IMR-90 (cell line): ENCODE measurements at regions not wholly inside any gene's neighbourhood (a gene's known extent, or its start where the extent isn't known, plus 50 kb on each side); places are given as distances from the start of the nearest gene placed in this dataset.

Experiments used
- ATAC-seq: fragments of 200-7000 bp; cut with Tn5 transposase; 2 replicates; pipeline ENCODE4 v1.9.1; 2020; ENCODE audit warnings: low read depth, mild to moderate bottlenecking, moderate library complexity
- BruUV-seq: library from RNA; stranded (reverse); fragments of 400-500 nt; replicated peaks from 2 replicates; lab custom pipeline; 2021; lab: Mats Ljungman, UMichigan
- CTCF ChIA-PET: fragments of 300-600 bp; formaldehyde crosslinking; extraction: SDS; loops from one replicate; lab custom pipeline; 2021; ENCODE audit warnings: antibody characterized with exemption; lab: Yijun Ruan, JAX
- POLR2A ChIA-PET: fragments of 300-600 bp; sonication (Branson Sonifier 250); formaldehyde crosslinking; loops from one replicate; lab custom pipeline; 2022; ENCODE audit warnings: antibody characterized with exemption; ENCODE audit not compliant: unreplicated experiment; lab: Charles Lee
- DNase-seq: peaks from one replicate; pipeline ENCODE4 v3.0.0; 2013
- H2AFZ ChIP-seq: replicated peaks from 2 replicates; pipeline ENCODE3; 2013; ENCODE audit warnings: low read length, mild to moderate bottlenecking; ENCODE audit not compliant: poor library complexity
- H2AK5ac ChIP-seq: 2 replicates; pipeline ENCODE4 v1.6.1; 2013; ENCODE audit warnings: low read depth, low read length, inconsistent platforms
- H2AK9ac ChIP-seq: replicated peaks from 2 replicates; pipeline ENCODE3; 2013; ENCODE audit warnings: mild to moderate bottlenecking, low read depth, low read length, moderate library complexity; ENCODE audit not compliant: poor library complexity
- H2BK120ac ChIP-seq: 2 replicates; pipeline ENCODE4 v1.6.1; 2013; ENCODE audit warnings: low read depth, low read length, inconsistent platforms
- H2BK15ac ChIP-seq: 3 replicates; pipeline ENCODE4 v1.6.1; 2013; ENCODE audit warnings: low read depth, low read length, inconsistent platforms
- H2BK20ac ChIP-seq: 2 replicates; pipeline ENCODE4 v1.6.1; 2013; ENCODE audit warnings: low read depth, mild to moderate bottlenecking, inconsistent platforms, low read length, moderate library complexity
- H2BK5ac ChIP-seq: 2 replicates; pipeline ENCODE4 v1.6.1; 2013; ENCODE audit warnings: mild to moderate bottlenecking, low read depth, low read length, inconsistent platforms; ENCODE audit not compliant: poor library complexity, severe bottlenecking
- H3K14ac ChIP-seq: replicated peaks from 2 replicates; pipeline ENCODE4 v1.6.1; 2013; ENCODE audit warnings: low read depth, low read length, inconsistent platforms
- H3K18ac ChIP-seq: 2 replicates; pipeline ENCODE4 v1.6.1; 2013; ENCODE audit warnings: low read depth, low read length, control low read depth
- H3K23ac ChIP-seq: 2 replicates; pipeline ENCODE4 v1.6.1; 2013; ENCODE audit warnings: low read depth, low read length, inconsistent platforms
- H3K27ac ChIP-seq: 2 replicates; pipeline ENCODE4 v1.5.1; 2013; ENCODE audit warnings: mild to moderate bottlenecking, control low read depth, low read length; ENCODE audit not compliant: insufficient read depth
- H3K27me3 ChIP-seq: 2 replicates; pipeline ENCODE4 v1.6.1; 2013; ENCODE audit warnings: low read length; ENCODE audit not compliant: control insufficient read depth, insufficient read depth
- H3K36me3 ChIP-seq: 2 replicates; pipeline ENCODE4 v1.6.1; 2013; ENCODE audit warnings: low read length, mixed read lengths; ENCODE audit not compliant: control insufficient read depth, insufficient read depth
- H3K4ac ChIP-seq: 2 replicates; pipeline ENCODE4 v1.6.1; 2013; ENCODE audit warnings: low read depth, low read length, inconsistent platforms
- H3K4me1 ChIP-seq: 2 replicates; pipeline ENCODE4 v1.6.1; 2013; ENCODE audit warnings: low read length, mixed read lengths; ENCODE audit not compliant: control insufficient read depth, insufficient read depth
- H3K4me2 ChIP-seq: 2 replicates; pipeline ENCODE4 v1.6.1; 2013; ENCODE audit warnings: low read depth, mild to moderate bottlenecking, control low read depth, low read length, moderate library complexity
- H3K4me3 ChIP-seq: 2 replicates; pipeline ENCODE4 v1.5.1; 2013; ENCODE audit warnings: low read depth, mild to moderate bottlenecking, control low read depth, low read length, moderate library complexity; ENCODE audit not compliant: insufficient read depth
- H3K56ac ChIP-seq: 2 replicates; pipeline ENCODE4 v1.6.1; 2013; ENCODE audit warnings: low read length, inconsistent platforms; ENCODE audit not compliant: insufficient read depth; ENCODE audit errors: extremely low read depth
- H3K79me1 ChIP-seq, 2 experiments: 2 replicates each; pipeline ENCODE4 v1.6.1; 2013; ENCODE audit warnings: low read length in 2 of 2, inconsistent platforms in 1 of 2, low read depth in 1 of 2
- H3K9ac ChIP-seq: 2 replicates; pipeline ENCODE4 v1.6.1; 2013; ENCODE audit warnings: low read depth, low read length, control low read depth
- H3K9me1 ChIP-seq: 2 replicates; pipeline ENCODE4 v1.6.1; 2013; ENCODE audit warnings: low read length, inconsistent platforms; ENCODE audit not compliant: insufficient read depth
- H3K9me3 ChIP-seq: 2 replicates; pipeline ENCODE4 v1.6.1; 2013; ENCODE audit warnings: low read length; ENCODE audit not compliant: control insufficient read depth, insufficient read depth
- H4K20me1 ChIP-seq: 2 replicates; pipeline ENCODE4 v1.6.1; 2013; ENCODE audit warnings: low read length, inconsistent platforms; ENCODE audit not compliant: insufficient read depth
- H4K5ac ChIP-seq: 2 replicates; pipeline ENCODE4 v1.6.1; 2013; ENCODE audit warnings: mild to moderate bottlenecking, low read depth, low read length, control low read depth
- H4K8ac ChIP-seq, 2 experiments: 2 replicates each; pipeline ENCODE4 v1.6.1; 2013; ENCODE audit warnings: low read depth in 2 of 2, low read length in 2 of 2, control low read depth in 1 of 2, inconsistent platforms in 1 of 2
- H4K91ac ChIP-seq: 2 replicates; pipeline ENCODE4 v1.6.1; 2013; ENCODE audit warnings: low read depth, low read length, inconsistent platforms; ENCODE audit not compliant: insufficient read depth
- BHLHE40 ChIP-seq: fragments of 150-350 bp; IDR thresholded peaks from 2 replicates; pipeline ENCODE4 v1.6.1; 2016; ENCODE audit warnings: mild to moderate bottlenecking, low read depth, low read length
- CHD1 ChIP-seq: IDR thresholded peaks from 2 replicates; pipeline ENCODE4 v1.6.1; 2012; ENCODE audit warnings: low read depth, low read length, improper control_type of control experiment
- CTCF ChIP-seq: conservative IDR thresholded peaks from 2 replicates; pipeline ENCODE4 v1.5.1; 2012; ENCODE audit warnings: mild to moderate bottlenecking, low read depth, low read length, improper control_type of control experiment
- ELK1 ChIP-seq: fragments of 150-350 bp; IDR thresholded peaks from 2 replicates; pipeline ENCODE4 v1.6.1; 2016; ENCODE audit warnings: low read depth, mild to moderate bottlenecking, low read length, moderate library complexity, borderline replicate concordance
- FOS ChIP-seq: fragments of 150-350 bp; IDR thresholded peaks from 2 replicates; pipeline ENCODE4 v1.6.1; 2016; ENCODE audit warnings: low read depth, low read length
- MAFK ChIP-seq: IDR thresholded peaks from 2 replicates; pipeline ENCODE4 v1.6.1; 2012; ENCODE audit warnings: low read depth, low read length, improper control_type of control experiment
- MAZ ChIP-seq: IDR thresholded peaks from 2 replicates; pipeline ENCODE4 v1.6.1; 2012; ENCODE audit warnings: low read depth, mild to moderate bottlenecking, low read length, improper control_type of control experiment, moderate library complexity, borderline replicate concordance
- MXI1 ChIP-seq: IDR thresholded peaks from 2 replicates; pipeline ENCODE4 v1.6.1; 2012; ENCODE audit warnings: low read depth, mild to moderate bottlenecking, low read length, moderate library complexity, borderline replicate concordance
- NFE2L2 ChIP-seq: fragments of 150-350 bp; IDR thresholded peaks from 2 replicates; pipeline ENCODE4 v1.6.1; 2016; ENCODE audit warnings: low read depth, mild to moderate bottlenecking, low read length
- POLR2A ChIP-seq: IDR thresholded peaks from 2 replicates; pipeline ENCODE4 v1.6.1; 2012; ENCODE audit warnings: mild to moderate bottlenecking, low read depth, low read length
- RAD21 ChIP-seq: IDR thresholded peaks from 2 replicates; pipeline ENCODE4 v1.6.1; 2012; ENCODE audit warnings: low read length, improper control_type of control experiment
- RCOR1 ChIP-seq: IDR thresholded peaks from 2 replicates; pipeline ENCODE4 v1.6.1; 2012; ENCODE audit warnings: mild to moderate bottlenecking, low read length, improper control_type of control experiment; ENCODE audit not compliant: insufficient replicate concordance
- RFX5 ChIP-seq: IDR thresholded peaks from 2 replicates; pipeline ENCODE4 v1.8.0; 2012; ENCODE audit warnings: low read depth, mild to moderate bottlenecking, low read length, moderate library complexity
- SMC3 ChIP-seq: fragments of 150-350 bp; IDR thresholded peaks from 2 replicates; pipeline ENCODE4 v1.6.1; 2016; ENCODE audit warnings: low read depth, mild to moderate bottlenecking, antibody characterized with exemption, low read length, moderate library complexity
- USF2 ChIP-seq: fragments of 150-350 bp; IDR thresholded peaks from 2 replicates; pipeline ENCODE4 v1.6.1; 2017; ENCODE audit warnings: mild to moderate bottlenecking, antibody characterized with exemption, low read length, low read depth
- WGBS, 2 experiments: methylation state at CpG; one replicate each; pipeline versions ENCODE4 v1.1.5 to v1.1.7; 2013; ENCODE audit warnings: missing lambda C conversion rate in 2 of 2; ENCODE audit not compliant: insufficient read length in 1 of 2; ENCODE audit errors: extremely low coverage in 2 of 2; 5-methylcytosine and 5-hydroxymethylcytosine counted together
- dilution Hi-C: fragments of 300-500 bp; cut with HindIII; formaldehyde crosslinking; loops from one replicate; pipeline ENCODE4 v1.14.3; 2018; ENCODE audit warnings: low sequenced_read_pairs; ENCODE audit not compliant: unreplicated experiment
- in situ Hi-C: fragments of 300-500 bp; cut with MboI; formaldehyde crosslinking; loops from 3 replicates; pipeline ENCODE4 v1.14.3; 2019; ENCODE audit warnings: low sequenced_read_pairs, inconsistent platforms, mixed read lengths
- intact Hi-C: fragments of 100-400 bp; cut with micrococcal nuclease; formaldehyde crosslinking; loops from 2 replicates; pipeline ENCODE4 v1.10.0; 2022

DNA sequence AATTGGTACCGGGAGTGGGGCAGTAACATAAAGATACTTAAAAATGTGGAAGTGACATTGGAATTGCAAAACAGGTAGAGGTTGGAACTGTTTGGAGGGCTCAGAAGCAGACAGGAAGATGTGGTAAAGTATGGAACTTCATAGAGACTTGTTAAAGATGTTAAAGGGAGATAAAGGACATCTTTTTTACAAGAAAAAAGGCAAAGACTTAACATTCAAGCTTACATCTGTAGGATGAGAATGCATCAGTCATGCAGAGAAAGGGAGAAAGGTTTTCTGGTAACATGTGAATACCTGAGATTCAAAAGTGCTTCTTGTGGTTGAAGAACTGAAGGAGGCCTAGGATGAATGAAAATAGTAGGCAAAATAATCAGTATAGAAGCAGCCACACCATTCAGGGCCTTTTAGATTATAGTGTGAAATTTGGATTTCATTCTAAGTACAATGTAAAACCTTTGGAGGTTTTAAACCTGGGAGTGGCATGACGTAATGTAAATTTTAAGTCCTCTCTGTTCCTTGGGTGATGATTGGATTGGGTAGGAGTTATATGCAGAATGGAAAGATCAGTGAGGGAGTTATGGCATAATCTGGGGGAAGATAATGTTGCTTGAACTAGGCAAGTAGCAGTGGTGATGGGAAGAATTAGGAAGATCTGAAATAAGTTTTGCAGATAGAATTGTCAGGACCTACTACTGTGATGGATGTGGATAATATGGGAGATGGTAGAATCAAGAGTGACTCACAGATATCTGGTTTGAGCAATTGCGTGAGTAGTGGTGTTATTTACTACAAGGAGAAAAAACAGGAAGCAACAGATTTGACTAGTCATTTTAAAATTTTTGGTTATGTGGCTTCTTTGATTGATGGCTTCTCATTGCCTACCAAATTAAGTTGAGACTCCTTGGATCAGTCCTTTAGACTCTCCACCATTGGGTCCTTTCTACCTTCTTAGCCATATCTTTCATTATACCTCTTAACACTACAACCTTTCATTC, 138.7 kb downstream of the VSIG4 start:
- DNase-seq, result no peak
- H3K4me1 ChIP-seq, result no peaks in the 10 kb centered on the region
- H3K14ac ChIP-seq, result no peak overlapping the region
- no peaks in the 10 kb centered on the region for H3K36me3 ChIP-seq
- ATAC-seq, result no peak
- no peak overlapping the region for H3K18ac ChIP-seq
- H3K4me3 ChIP-seq, result no peak overlapping the region
- peaks cover 2% of the 10 kb centered on the region; the same call in 1 of the 2 replicates for H3K27me3 ChIP-seq
- no peaks in the 10 kb centered on the region for H3K79me1 ChIP-seq
- no peak overlapping the region for H2BK120ac ChIP-seq
- dilution Hi-C loops, result no loop called here
- no TSS peak for BruUV-seq
- no peaks in the 10 kb centered on the region for H3K9me1 ChIP-seq
- no peak overlapping the region for H2BK20ac ChIP-seq
- no peak overlapping the region for H3K4ac ChIP-seq
- H3K9ac ChIP-seq, result no peak overlapping the region
- no peak overlapping the region for H2AK5ac ChIP-seq
- no peaks in the 10 kb centered on the region for H3K9me3 ChIP-seq
- no peak overlapping the region for H2BK5ac ChIP-seq
- H3K4me2 ChIP-seq, result no peak overlapping the region
- H3K56ac ChIP-seq, result no peak overlapping the region
- ChIA-PET POLR2A (no interaction called here), CTCF (no interaction called here)
- intact Hi-C loops, result no loop called here
- no peak overlapping the region for H2BK15ac ChIP-seq
- WGBS, 2 experiments, result 63% methylated on average over 2 of the region's 3 CpGs; no CpG with 5 or more reads in 1 of the 2 experiments
- no peak overlapping the region for H3K27ac ChIP-seq
- H3K23ac ChIP-seq, result no peak overlapping the region
- no peak overlapping the region for H2AK9ac ChIP-seq
- no peak overlapping the region for H4K8ac ChIP-seq
- no peak overlapping the region for H2AFZ ChIP-seq
- H4K91ac ChIP-seq, result no peak overlapping the region
- in situ Hi-C loops, result no loop called here
- no peaks in the 10 kb centered on the region for H4K20me1 ChIP-seq
- H4K5ac ChIP-seq, result no peak overlapping the region
- TF ChIP-seq MAZ (no peak), MXI1 (no peak), CHD1 (no peak), RFX5 (no peak), SMC3 (no peak), FOS (no peak), RCOR1 (no peak), CTCF (no peak), ELK1 (no peak), BHLHE40 (no peak), USF2 (no peak), RAD21 (no peak), POLR2A (no peak), MAFK (no peak), NFE2L2 (no peak)
